Muscle layer of duodenum (tissue), 2 donors: ENCODE measurements at regions not wholly inside any gene's neighbourhood (a gene's known extent, or its start where the extent isn't known, plus 50 kb on each side); places are given as distances from the start of the nearest gene placed in this dataset.

Experiments
- H3K27ac ChIP-seq: one replicate; pipeline ENCODE4 v1.7.0; 2013; ENCODE audit warnings: mild to moderate bottlenecking, low read length
- H3K27me3 ChIP-seq: one replicate; pipeline ENCODE4 v1.7.0; 2013; ENCODE audit warnings: low read depth, mild to moderate bottlenecking, control low read depth, low read length
- H3K36me3 ChIP-seq, 2 donors: one replicate each; pipeline ENCODE4 v1.7.0; 2013; ENCODE audit warnings: low read length in 2 of 2, control low read depth in 1 of 2, mild to moderate bottlenecking in 1 of 2; ENCODE audit not compliant: insufficient read depth in 2 of 2, control insufficient read depth in 1 of 2
- H3K4me1 ChIP-seq, 2 donors: one replicate each; pipeline ENCODE4 v1.7.0; 2013; ENCODE audit warnings: low read length in 2 of 2, mild to moderate bottlenecking in 2 of 2, control low read depth in 1 of 2, moderate library complexity in 1 of 2; ENCODE audit not compliant: insufficient read depth in 2 of 2, control insufficient read depth in 1 of 2
- H3K4me3 ChIP-seq, 2 donors: one replicate each; pipeline ENCODE4 v1.7.0; 2013; ENCODE audit warnings: low read length in 2 of 2, low read depth in 1 of 2, mild to moderate bottlenecking in 1 of 2
- H3K9me3 ChIP-seq, 2 donors: one replicate each; pipeline ENCODE4 v1.7.0; 2013; ENCODE audit warnings: low read length in 2 of 2, control low read depth in 1 of 2, mild to moderate bottlenecking in 1 of 2; ENCODE audit not compliant: control insufficient read depth in 1 of 2
- donor health status: healthy.

DNA sequence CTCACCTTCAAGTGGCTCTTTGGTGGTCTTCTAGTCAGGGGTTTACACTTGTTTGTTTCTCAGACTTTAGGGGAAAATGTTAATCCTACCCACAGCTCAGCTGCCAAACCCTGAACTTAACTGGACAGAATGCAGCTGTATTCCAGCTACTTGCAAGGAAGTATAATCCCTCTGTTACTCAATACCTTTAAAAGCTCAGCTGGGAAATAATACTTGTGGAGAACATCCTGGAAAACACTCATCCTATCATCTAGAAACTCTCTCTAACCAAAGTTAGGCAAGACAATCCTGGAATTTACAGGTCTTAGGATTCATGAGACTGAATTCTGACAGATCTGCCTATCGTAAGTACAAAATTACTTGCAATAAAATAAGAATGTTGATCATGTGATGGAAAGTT is 404.1 kb downstream of the ADAMTS20 start:
- no peak overlapping the region for H3K4me3 ChIP-seq
- no peaks in the 10 kb centered on the region for H3K36me3 ChIP-seq
- no peaks in the 10 kb centered on the region for H3K9me3 ChIP-seq
- no peak overlapping the region for H3K27ac ChIP-seq
- no peaks in the 10 kb centered on the region for H3K27me3 ChIP-seq
- no peaks in the 10 kb centered on the region for H3K4me1 ChIP-seq

DNA sequence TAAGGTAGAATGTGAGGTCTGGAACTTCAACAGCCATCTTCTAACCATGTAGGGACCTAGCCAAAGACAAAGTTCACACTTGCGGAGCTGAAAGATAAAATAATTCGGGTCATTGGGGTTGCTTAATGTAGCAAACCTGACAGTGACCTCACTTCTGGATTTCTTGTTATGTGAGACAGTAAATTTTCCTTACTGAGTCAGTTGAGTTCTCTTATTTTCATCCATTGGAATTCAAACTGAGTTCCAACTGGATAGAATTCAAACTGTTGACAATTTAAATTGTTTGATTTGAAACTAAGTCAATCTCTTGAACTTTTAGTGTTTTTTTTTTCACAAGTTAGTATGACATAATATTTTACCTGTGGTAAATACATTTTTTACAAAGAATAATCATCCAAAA is 406.5 kb downstream of the ADAMTS20 start:
- H3K9me3 ChIP-seq = no peaks in the 10 kb centered on the region
- no peak overlapping the region for H3K27ac ChIP-seq

GRCh38 chr12:43143278-43143677 is 408.7 kb downstream of the ADAMTS20 start:
- Histone ChIP-seq H3K4me1 (no peaks in the 10 kb centered on the region), H3K36me3 (no peaks in the 10 kb centered on the region), H3K9me3 (no peaks in the 10 kb centered on the region), H3K27me3 (no peaks in the 10 kb centered on the region), H3K27ac (no peak overlapping the region), H3K4me3 (no peak overlapping the region)

More for the DNA sequence above, 406.5 kb downstream of the ADAMTS20 start:
- Histone ChIP-seq H3K4me1 (no peaks in the 10 kb centered on the region), H3K27me3 (no peaks in the 10 kb centered on the region), H3K36me3 (no peaks in the 10 kb centered on the region), H3K4me3 (no peak overlapping the region)

GRCh38 chr12:43132291-43132690 is 419.7 kb downstream of the ADAMTS20 start:
- Histone ChIP-seq H3K9me3 (no peaks in the 10 kb centered on the region), H3K27ac (no peak overlapping the region), H3K4me1 (no peaks in the 10 kb centered on the region), H3K27me3 (no peaks in the 10 kb centered on the region), H3K4me3 (no peak overlapping the region), H3K36me3 (no peaks in the 10 kb centered on the region)

- Histone ChIP-seq H3K4me1 (no peaks in the 10 kb centered on the region), H3K4me3 (no peak overlapping the region), H3K27ac (no peak overlapping the region), H3K9me3 (no peaks in the 10 kb centered on the region), H3K36me3 (no peaks in the 10 kb centered on the region), H3K27me3 (no peaks in the 10 kb centered on the region)
Measured at GRCh38 chr12:43131301-43131700, 420.7 kb downstream of the ADAMTS20 start.

- Histone ChIP-seq H3K9me3 (no peaks in the 10 kb centered on the region), H3K27me3 (no peaks in the 10 kb centered on the region)
Measured at GRCh38 chr12:43127886-43128549, 424.0 kb downstream of the ADAMTS20 start.

DNA sequence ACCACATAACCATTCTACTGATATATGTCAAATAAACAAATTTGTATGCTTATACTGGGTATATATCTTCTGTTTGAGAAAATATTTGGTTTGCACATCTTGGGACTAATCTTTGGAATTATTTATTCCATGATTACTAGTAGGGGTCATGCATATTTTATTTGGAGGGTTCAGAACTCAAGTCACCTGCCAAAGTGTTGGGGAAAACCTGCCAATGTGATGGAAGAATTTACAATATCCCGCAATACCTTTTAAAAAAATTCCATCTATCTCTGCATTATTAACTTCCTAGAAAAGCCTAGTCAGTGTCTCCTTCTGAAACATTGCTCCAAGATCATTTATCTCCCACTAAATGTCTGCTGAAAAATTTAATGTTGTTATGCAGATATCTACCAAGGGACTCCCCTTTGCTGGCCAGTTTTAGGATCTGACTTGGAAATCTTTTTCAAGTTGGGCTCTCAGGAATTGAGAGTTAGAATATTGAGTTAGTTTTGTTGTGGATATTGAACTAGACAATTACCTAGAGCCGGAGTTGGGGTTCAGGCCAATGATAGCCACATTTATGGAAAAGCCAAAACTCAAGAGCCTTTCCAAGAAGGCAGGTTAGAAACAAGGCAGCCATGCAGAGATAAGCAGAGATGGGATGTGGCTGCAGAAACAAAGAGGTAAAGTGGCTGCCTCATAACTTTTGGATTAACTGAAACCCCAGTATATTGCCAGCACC is 425.2 kb downstream of the ADAMTS20 start:
- Histone ChIP-seq H3K36me3 (no peaks in the 10 kb centered on the region), H3K4me3 (no peak overlapping the region), H3K4me1 (no peaks in the 10 kb centered on the region), H3K27me3 (no peaks in the 10 kb centered on the region), H3K9me3 (no peaks in the 10 kb centered on the region), H3K27ac (no peak overlapping the region)

More at GRCh38 chr12:43127886-43128549, 424.0 kb downstream of the ADAMTS20 start:
- Histone ChIP-seq H3K36me3 (no peaks in the 10 kb centered on the region), H3K27ac (no peak overlapping the region), H3K4me3 (no peak overlapping the region), H3K4me1 (no peaks in the 10 kb centered on the region)

DNA sequence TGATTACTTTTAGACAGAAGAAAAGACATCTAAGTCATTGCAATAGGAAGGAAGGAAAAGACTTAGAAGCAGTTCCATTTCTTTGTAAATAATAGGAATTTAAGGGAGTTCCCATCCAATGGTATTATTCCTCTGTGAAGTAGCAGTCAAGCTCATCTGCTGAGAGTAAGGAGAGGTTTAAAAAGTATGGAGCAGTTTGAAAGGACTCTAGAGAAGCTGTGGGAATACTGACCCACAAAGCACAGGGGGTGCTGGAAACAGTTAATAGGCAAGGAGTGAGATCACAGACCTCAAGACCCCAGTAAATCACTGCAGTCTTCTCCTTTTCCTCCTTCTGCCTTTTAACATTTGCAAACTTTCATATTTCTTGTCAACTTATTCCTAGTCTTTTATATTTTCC is 428.5 kb downstream of the ADAMTS20 start:
- Histone ChIP-seq H3K4me3 (no peak overlapping the region), H3K9me3 (no peaks in the 10 kb centered on the region), H3K36me3 (no peaks in the 10 kb centered on the region), H3K4me1 (no peaks in the 10 kb centered on the region), H3K27me3 (no peaks in the 10 kb centered on the region), H3K27ac (no peak overlapping the region)

GRCh38 chr12:43120150-43120549 is 431.9 kb downstream of the ADAMTS20 start:
- Histone ChIP-seq H3K9me3 (no peaks in the 10 kb centered on the region), H3K27ac (no peak overlapping the region), H3K4me3 (no peak overlapping the region), H3K4me1 (no peaks in the 10 kb centered on the region), H3K36me3 (no peaks in the 10 kb centered on the region), H3K27me3 (no peaks in the 10 kb centered on the region)

GRCh38 chr12:43118881-43119280 is 433.1 kb downstream of the ADAMTS20 start:
- Histone ChIP-seq H3K4me1 (no peaks in the 10 kb centered on the region), H3K36me3 (no peaks in the 10 kb centered on the region), H3K9me3 (no peaks in the 10 kb centered on the region), H3K27me3 (no peaks in the 10 kb centered on the region), H3K4me3 (no peak overlapping the region), H3K27ac (no peak overlapping the region)

GRCh38 chr12:43118234-43118633 is 433.8 kb downstream of the ADAMTS20 start:
- no peaks in the 10 kb centered on the region for H3K9me3 ChIP-seq
- H3K4me1 ChIP-seq = no peaks in the 10 kb centered on the region
- H3K27ac ChIP-seq = no peak overlapping the region
- no peak overlapping the region for H3K4me3 ChIP-seq
- no peaks in the 10 kb centered on the region for H3K27me3 ChIP-seq
- H3K36me3 ChIP-seq = no peaks in the 10 kb centered on the region
